H9 (cell line): ENCODE measurements at regions not wholly inside any gene's neighbourhood (a gene's known extent, or its start where the extent isn't known, plus 50 kb on each side); places are given as distances from the start of the nearest gene placed in this dataset.

Source experiments
- DNase-seq: peaks from one replicate; pipeline ENCODE4 v3.0.0-alpha.2; 2017
- H2AFZ ChIP-seq: one replicate; pipeline ENCODE4 v1.6.1; 2013; ENCODE audit warnings: mild to moderate bottlenecking, low read length, control low read depth, moderate library complexity
- H2AK5ac ChIP-seq: 2 replicates; pipeline ENCODE4 v1.6.1; 2013; ENCODE audit warnings: low read length, control low read depth, mixed read lengths; ENCODE audit not compliant: insufficient read length
- H2BK120ac ChIP-seq: one replicate; pipeline ENCODE4 v1.6.1; 2013; ENCODE audit warnings: low read depth, mild to moderate bottlenecking, low read length, control low read depth, inconsistent platforms; ENCODE audit not compliant: poor library complexity, severe bottlenecking
- H2BK12ac ChIP-seq: 2 replicates; pipeline ENCODE4 v1.6.1; 2013; ENCODE audit warnings: low read length, control low read depth, mixed read lengths, low read depth; ENCODE audit not compliant: insufficient read length
- H2BK15ac ChIP-seq: 2 replicates; pipeline ENCODE4 v1.6.1; 2013; ENCODE audit warnings: low read depth, low read length, control low read depth
- H2BK20ac ChIP-seq: one replicate; pipeline ENCODE4 v1.6.1; 2013; ENCODE audit warnings: low read depth, mild to moderate bottlenecking, low read length, control low read depth, inconsistent platforms; ENCODE audit not compliant: poor library complexity, severe bottlenecking
- H2BK5ac ChIP-seq: 2 replicates; pipeline ENCODE4 v1.6.1; 2013; ENCODE audit warnings: low read length, control low read depth, mixed read lengths; ENCODE audit not compliant: insufficient read length
- H3K14ac ChIP-seq: 2 replicates; pipeline ENCODE4 v1.6.1; 2013; ENCODE audit warnings: low read length, control low read depth; ENCODE audit not compliant: insufficient read depth
- H3K18ac ChIP-seq: 2 replicates; pipeline ENCODE4 v1.6.1; 2013; ENCODE audit warnings: low read depth, mild to moderate bottlenecking, mixed read lengths, low read length, control low read depth; ENCODE audit not compliant: insufficient read length
- H3K23ac ChIP-seq: 2 replicates; pipeline ENCODE4 v1.6.1; 2013; ENCODE audit warnings: low read length, control low read depth, mixed read lengths, low read depth; ENCODE audit not compliant: insufficient read length
- H3K23me2 ChIP-seq: 2 replicates; pipeline ENCODE4 v1.6.1; 2013; ENCODE audit warnings: low read depth, mild to moderate bottlenecking, mixed read lengths, low read length, control low read depth; ENCODE audit not compliant: insufficient read length, poor library complexity, severe bottlenecking
- H3K27ac ChIP-seq: 2 replicates; pipeline ENCODE4 v1.5.1; 2013; ENCODE audit warnings: low read length, control low read depth, mixed read lengths, low read depth; ENCODE audit not compliant: insufficient read length
- H3K27me3 ChIP-seq: 2 replicates; pipeline ENCODE4 v1.6.1; 2013; ENCODE audit warnings: low read length, control low read depth, inconsistent platforms; ENCODE audit not compliant: insufficient read depth
- H3K4ac ChIP-seq: 2 replicates; pipeline ENCODE4 v1.6.1; 2013; ENCODE audit warnings: low read depth, mild to moderate bottlenecking, control low read depth, inconsistent platforms, low read length, moderate library complexity
- H3K4me1 ChIP-seq: 2 replicates; pipeline ENCODE4 v1.6.1; 2013; ENCODE audit warnings: low read length, control low read depth, inconsistent platforms; ENCODE audit not compliant: insufficient read depth
- H3K4me2 ChIP-seq: 2 replicates; pipeline ENCODE4 v1.6.1; 2013; ENCODE audit warnings: low read length, control low read depth, mixed read lengths; ENCODE audit not compliant: insufficient read length, insufficient read depth
- H3K56ac ChIP-seq: 2 replicates; pipeline ENCODE4 v1.6.1; 2013; ENCODE audit warnings: low read depth, mild to moderate bottlenecking, mixed read lengths, low read length, control low read depth; ENCODE audit not compliant: insufficient read length
- H3K79me1 ChIP-seq: 2 replicates; pipeline ENCODE4 v1.6.1; 2013; ENCODE audit warnings: low read depth, mild to moderate bottlenecking, moderate library complexity, low read length, control low read depth, inconsistent platforms; ENCODE audit not compliant: insufficient read depth, poor library complexity, severe bottlenecking
- H3K79me2 ChIP-seq: 2 replicates; pipeline ENCODE4 v1.6.1; 2013; ENCODE audit warnings: low read length, control low read depth, inconsistent platforms; ENCODE audit not compliant: insufficient read depth
- H3K9ac ChIP-seq: 2 replicates; pipeline ENCODE4 v1.6.1; 2013; ENCODE audit warnings: low read length, control low read depth, mixed read lengths; ENCODE audit not compliant: insufficient read length; ENCODE audit errors: extremely low read depth
- H3K9me3 ChIP-seq: one replicate; pipeline ENCODE4 v1.6.1; 2013; ENCODE audit warnings: low read depth, low read length, inconsistent platforms; ENCODE audit not compliant: control insufficient read depth
- H3T11ph ChIP-seq: one replicate; pipeline ENCODE4 v1.6.1; 2013; ENCODE audit warnings: mild to moderate bottlenecking, low read length, control low read depth, inconsistent platforms
- H4K20me1 ChIP-seq: one replicate; pipeline ENCODE4 v1.6.1; 2013; ENCODE audit not compliant: control insufficient read depth, insufficient read length, insufficient read depth
- H4K5ac ChIP-seq: 2 replicates; pipeline ENCODE4 v1.6.1; 2013; ENCODE audit warnings: low read depth, mild to moderate bottlenecking, mixed read lengths, low read length, control low read depth; ENCODE audit not compliant: insufficient read length
- H4K8ac ChIP-seq: replicated peaks from 2 replicates; pipeline ENCODE4 v1.6.1; 2013; ENCODE audit warnings: low read length, control low read depth, mixed read lengths, low read depth; ENCODE audit not compliant: insufficient read length
- H4K91ac ChIP-seq: 2 replicates; pipeline ENCODE4 v1.6.1; 2013; ENCODE audit warnings: low read depth, mild to moderate bottlenecking, moderate library complexity, mixed read lengths, low read length, control low read depth; ENCODE audit not compliant: insufficient read length
- H3K27ac Mint-ChIP-seq, 3 experiments: 2 replicates in 2 of 3; 3 replicates in 1 of 3; pipeline ENCODE4 v1.8.0; 2020 to 2021; ENCODE audit warnings: mixed read lengths in 3 of 3, mild to moderate bottlenecking in 1 of 3, moderate library complexity in 1 of 3
- H3K27me3 Mint-ChIP-seq: 2 replicates; pipeline ENCODE4 v1.8.0; 2021; ENCODE audit warnings: low read depth, mild to moderate bottlenecking, moderate library complexity, mixed read lengths
- H3K36me3 Mint-ChIP-seq, 3 experiments: 2 replicates in 2 of 3; 3 replicates in 1 of 3; pipeline ENCODE4 v1.8.0; 2020 to 2021; ENCODE audit warnings: low read depth in 3 of 3, mixed read lengths in 3 of 3; ENCODE audit not compliant: insufficient read depth in 1 of 3
- H3K4me1 Mint-ChIP-seq, 2 experiments: 2 replicates each; pipeline ENCODE4 v1.8.0; 2020; ENCODE audit warnings: mixed read lengths in 2 of 2
- H3K4me3 Mint-ChIP-seq, 2 experiments: 2 replicates in 1 of 2; 3 replicates in 1 of 2; pipeline ENCODE4 v1.8.0; 2020 to 2021; ENCODE audit warnings: mild to moderate bottlenecking in 2 of 2, mixed read lengths in 2 of 2, moderate library complexity in 1 of 2
- H3K9me3 Mint-ChIP-seq, 2 experiments: 2 replicates in 1 of 2; 3 replicates in 1 of 2; pipeline ENCODE4 v1.8.0; 2020; ENCODE audit warnings: mild to moderate bottlenecking in 2 of 2, mixed read lengths in 2 of 2, moderate library complexity in 1 of 2
- WGBS: extraction: QIAGEN DNeasy Blood & Tissue Kit; methylation state at CpG from one replicate; pipeline ENCODE4 v1.1.7; 2013; ENCODE audit warnings: missing lambda C conversion rate, low lambda C conversion rate, mixed read lengths; ENCODE audit not compliant: insufficient read length; ENCODE audit errors: extremely low coverage; 5-methylcytosine and 5-hydroxymethylcytosine counted together
- TF ChIP-seq, protein P1 (sequence below): fragments of 200-600 bp; sonication (generic); conservative IDR thresholded peaks from 3 replicates; pipeline ENCODE4 v1.8.0; 2021; ENCODE audit warnings: antibody characterized with exemption, mild to moderate bottlenecking

DNA sequence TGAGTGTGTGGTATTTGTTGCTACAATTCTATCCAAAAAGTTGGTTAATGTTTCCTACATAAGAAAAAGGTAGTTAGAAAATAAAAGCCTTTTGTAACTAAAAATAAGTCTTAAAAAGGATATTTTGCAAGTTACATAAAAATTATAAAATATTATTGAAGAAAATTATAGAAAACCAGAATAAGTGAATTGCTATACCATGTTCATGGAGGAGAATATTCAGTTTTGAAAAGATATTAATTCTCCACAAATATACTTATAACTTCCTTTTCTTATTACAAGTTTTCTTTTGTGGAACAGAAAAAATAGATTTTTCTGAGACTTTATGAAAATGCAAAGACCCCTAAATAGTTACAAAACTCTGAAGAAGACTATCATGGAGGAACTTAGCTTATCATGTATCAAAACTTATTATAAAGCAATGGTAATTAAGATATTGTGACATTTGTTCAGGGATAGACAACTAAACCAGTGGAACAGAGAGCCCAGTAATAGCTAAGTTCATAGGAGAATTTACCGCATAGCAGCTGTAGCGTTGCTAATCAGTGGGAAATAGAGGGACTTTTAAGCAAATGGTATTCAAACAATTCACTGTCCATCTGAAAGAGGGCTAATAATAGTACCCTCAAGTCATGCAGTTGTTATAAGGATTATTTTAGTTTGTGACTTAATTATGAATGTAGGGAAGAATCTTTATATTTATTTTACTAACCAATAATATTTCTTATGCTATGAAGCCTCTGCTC lies 515.2 kb upstream of the ZNF608 start:
- no CpG with 5 or more reads among the region's 2 CpGs for WGBS
- TF ChIP-seq, protein P1, sequence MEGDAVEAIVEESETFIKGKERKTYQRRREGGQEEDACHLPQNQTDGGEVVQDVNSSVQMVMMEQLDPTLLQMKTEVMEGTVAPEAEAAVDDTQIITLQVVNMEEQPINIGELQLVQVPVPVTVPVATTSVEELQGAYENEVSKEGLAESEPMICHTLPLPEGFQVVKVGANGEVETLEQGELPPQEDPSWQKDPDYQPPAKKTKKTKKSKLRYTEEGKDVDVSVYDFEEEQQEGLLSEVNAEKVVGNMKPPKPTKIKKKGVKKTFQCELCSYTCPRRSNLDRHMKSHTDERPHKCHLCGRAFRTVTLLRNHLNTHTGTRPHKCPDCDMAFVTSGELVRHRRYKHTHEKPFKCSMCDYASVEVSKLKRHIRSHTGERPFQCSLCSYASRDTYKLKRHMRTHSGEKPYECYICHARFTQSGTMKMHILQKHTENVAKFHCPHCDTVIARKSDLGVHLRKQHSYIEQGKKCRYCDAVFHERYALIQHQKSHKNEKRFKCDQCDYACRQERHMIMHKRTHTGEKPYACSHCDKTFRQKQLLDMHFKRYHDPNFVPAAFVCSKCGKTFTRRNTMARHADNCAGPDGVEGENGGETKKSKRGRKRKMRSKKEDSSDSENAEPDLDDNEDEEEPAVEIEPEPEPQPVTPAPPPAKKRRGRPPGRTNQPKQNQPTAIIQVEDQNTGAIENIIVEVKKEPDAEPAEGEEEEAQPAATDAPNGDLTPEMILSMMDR, result no peak
- H3K4me1 Mint-ChIP-seq, result peaks cover 14 to 15% of the 10 kb centered on the region in 2 experiments

More for the DNA sequence above, 515.2 kb upstream of the ZNF608 start:
- Histone ChIP-seq H2BK15ac (no peak overlapping the region), H4K91ac (no peak overlapping the region), H2BK120ac (no peak overlapping the region), H3K27me3 (no peaks in the 10 kb centered on the region), H3K23me2 (no peaks in the 10 kb centered on the region), H2BK12ac (no peak overlapping the region), H2AFZ (no peak overlapping the region), H3K27ac (no peak overlapping the region), H3K23ac (no peak overlapping the region), H3K18ac (no peak overlapping the region), H3K4ac (no peak overlapping the region), H4K20me1 (no peaks in the 10 kb centered on the region), H3K9me3 (no peaks in the 10 kb centered on the region), H2BK20ac (no peak overlapping the region), H4K8ac (no peak overlapping the region), H4K5ac (no peak overlapping the region), H3K4me2 (no peak overlapping the region), H3K79me1 (no peaks in the 10 kb centered on the region), H3K56ac (no peak overlapping the region), H3T11ph (no peak overlapping the region), H2BK5ac (no peak overlapping the region), H3K14ac (no peak overlapping the region), H3K9ac (no peak overlapping the region), H3K4me1 (no peaks in the 10 kb centered on the region), H2AK5ac (no peak overlapping the region), H3K79me2 (no peaks in the 10 kb centered on the region)
- DNase-seq, result no peak
- peaks cover 2 to 25% (median 6%) of the 10 kb centered on the region in 3 experiments; a peak in 5 of 7 replicates for H3K36me3 Mint-ChIP-seq
- H3K27ac Mint-ChIP-seq, result no peak overlapping the region
- no peak overlapping the region for H3K4me3 Mint-ChIP-seq
- peaks cover 5 to 9% of the 10 kb centered on the region in 2 experiments; a peak in 4 of 5 replicates for H3K9me3 Mint-ChIP-seq
- H3K27me3 Mint-ChIP-seq, result no peaks in the 10 kb centered on the region; the same call in 1 of the 2 replicates
